ENCODE measurements at regions not wholly inside any gene's neighbourhood (a gene's known extent, or its start where the extent isn't known, plus 50 kb on each side); places are given as distances from the start of the nearest gene placed in this dataset.

DNA sequence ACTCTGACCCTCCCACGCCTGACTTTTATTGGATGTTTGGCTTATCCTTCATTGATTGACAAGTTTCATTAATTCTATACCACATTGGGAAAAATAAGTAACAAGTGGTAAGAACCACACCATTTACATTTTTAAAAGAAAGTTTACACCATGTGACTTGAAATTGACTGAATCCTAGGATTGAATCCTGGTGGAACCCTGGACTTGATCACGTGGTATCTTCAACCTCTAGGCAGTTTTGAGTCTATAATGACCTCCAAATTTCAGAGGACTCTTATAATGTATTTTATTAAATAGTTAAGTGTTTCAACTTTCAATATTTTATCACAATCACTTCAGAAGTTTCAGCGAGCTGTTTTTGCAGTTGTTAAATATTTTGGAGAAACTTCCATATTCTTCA lies 172.0 kb downstream of the SLC6A15 start:
- no peaks in the 10 kb centered on the region for H3K27me3 ChIP-seq
- no peaks in the 10 kb centered on the region for H3K9me3 ChIP-seq
- WGBS (ENCODE audit: insufficient coverage, low coverage, low lambda C conversion rate, missing lambda C conversion rate), result 47% methylated on average over 3 of the region's 3 CpGs
- intact Hi-C loops (cut with DNase I), result no loop called here
- DNase-seq, result no peak
- no peak for TF ChIP-seq CTCF (IDR thresholded peaks at IDR 0.05)
- TF ChIP-seq POLR2A (IDR thresholded peaks at IDR 0.05), result no peak
- no peaks in the 10 kb centered on the region for H3K4me1 ChIP-seq
- ATAC-seq, result no peak
- H3K27ac ChIP-seq, result no peak overlapping the region
- no peaks in the 10 kb centered on the region for H3K36me3 ChIP-seq
- H3K4me3 ChIP-seq, result no peak overlapping the region

- DNase-seq (no peak), ATAC-seq (no peak)
- WGBS (ENCODE audit: insufficient coverage, low coverage, low lambda C conversion rate, missing lambda C conversion rate), result 69% methylated on average over 2 of the region's 2 CpGs
- Histone ChIP-seq H3K4me1 (no peaks in the 10 kb centered on the region), H3K36me3 (no peaks in the 10 kb centered on the region), H3K9me3 (no peaks in the 10 kb centered on the region), H3K27me3 (no peaks in the 10 kb centered on the region), H3K4me3 (no peak overlapping the region), H3K27ac (no peak overlapping the region)
- TF ChIP-seq POLR2A (IDR thresholded peaks at IDR 0.05) (no peak), CTCF (IDR thresholded peaks at IDR 0.05) (no peak)
- intact Hi-C loops (cut with DNase I), result no loop called here
Measured at GRCh38 chr12:84738481-84738972, 174.1 kb downstream of the SLC6A15 start.

DNA sequence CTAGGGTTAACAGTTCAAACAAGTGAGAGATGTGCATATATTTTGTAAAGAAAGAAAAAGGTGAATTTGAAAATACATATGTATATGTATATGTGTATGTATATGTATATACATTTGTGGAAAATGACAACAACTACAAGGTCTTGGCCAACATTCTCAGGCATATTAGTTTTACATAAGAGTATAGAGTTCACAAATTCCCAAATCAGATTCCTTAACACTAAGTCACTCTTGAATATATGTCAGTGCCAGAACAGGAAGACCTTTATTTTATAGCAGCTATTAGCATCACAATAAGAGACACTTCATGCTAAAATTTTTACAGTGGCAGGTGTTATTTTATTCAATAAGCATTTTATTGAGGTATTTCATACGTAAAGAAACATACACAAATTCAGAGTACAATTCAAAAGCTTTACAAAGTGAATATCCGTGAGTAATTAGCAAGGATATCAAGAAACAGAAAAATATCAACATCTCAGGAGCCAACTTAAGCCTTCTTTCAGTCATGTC lies 179.7 kb downstream of the SLC6A15 start:
- ATAC-seq, result no peak
- H3K4me3 ChIP-seq, result no peak overlapping the region
- no peak overlapping the region for H3K27ac ChIP-seq
- DNase-seq, result no peak
- 44% methylated on average over 2 of the region's 2 CpGs for WGBS (ENCODE audit: insufficient coverage, low coverage, low lambda C conversion rate, missing lambda C conversion rate)
- no peaks in the 10 kb centered on the region for H3K9me3 ChIP-seq
- intact Hi-C loops (cut with DNase I), result no loop called here
- TF ChIP-seq POLR2A (IDR thresholded peaks at IDR 0.05), result no peak
- TF ChIP-seq CTCF (IDR thresholded peaks at IDR 0.05), result no peak
- H3K27me3 ChIP-seq, result no peaks in the 10 kb centered on the region
- no peaks in the 10 kb centered on the region for H3K36me3 ChIP-seq
- no peaks in the 10 kb centered on the region for H3K4me1 ChIP-seq

- Histone ChIP-seq H3K9me3 (no peaks in the 10 kb centered on the region), H3K4me1 (no peaks in the 10 kb centered on the region), H3K27ac (no peak overlapping the region), H3K4me3 (no peak overlapping the region), H3K27me3 (no peaks in the 10 kb centered on the region), H3K36me3 (no peaks in the 10 kb centered on the region)
- no peak for DNase-seq
- no peak for TF ChIP-seq CTCF (IDR thresholded peaks at IDR 0.05)
- TF ChIP-seq POLR2A (IDR thresholded peaks at IDR 0.05), result no peak
- whole genome bisulfite sequencing (ENCODE audit: insufficient coverage, low coverage, low lambda C conversion rate, missing lambda C conversion rate), result 40% methylated on average over 3 of the region's 3 CpGs
- ATAC-seq, result no peak
- intact Hi-C loops (cut with DNase I), result no loop called here
Measured at GRCh38 chr12:84730561-84731162, 181.9 kb downstream of the SLC6A15 start.

Measured in right lobe of liver (tissue), 6 donors.